ENCODE measurements at regions not wholly inside any gene's neighbourhood (a gene's known extent, or its start where the extent isn't known, plus 50 kb on each side); places are given as distances from the start of the nearest gene placed in this dataset.

DNA sequence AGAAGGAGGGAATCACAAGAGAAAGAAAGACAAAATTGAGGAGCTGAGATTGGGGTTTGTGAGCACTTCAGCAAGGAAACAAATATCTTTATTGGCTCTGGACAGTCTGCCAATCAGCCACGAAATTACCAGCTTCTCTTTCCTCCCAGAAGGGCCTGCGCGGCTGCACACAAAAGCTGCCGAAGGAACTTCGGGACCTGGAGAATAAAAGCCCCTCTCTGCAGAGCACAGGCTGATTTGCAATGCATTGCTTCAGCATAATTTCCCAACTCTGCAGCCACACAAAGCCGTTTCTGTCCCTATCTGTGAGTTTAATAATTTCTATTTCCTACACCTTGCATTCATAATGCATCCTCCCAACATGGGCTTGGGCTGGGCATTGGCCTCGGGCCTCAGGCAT is 522.6 kb downstream of the BUD13 start:
- DNase-seq (ENCODE audit: extremely low read depth, insufficient read length): no peak
- TF ChIP-seq, protein P1, sequence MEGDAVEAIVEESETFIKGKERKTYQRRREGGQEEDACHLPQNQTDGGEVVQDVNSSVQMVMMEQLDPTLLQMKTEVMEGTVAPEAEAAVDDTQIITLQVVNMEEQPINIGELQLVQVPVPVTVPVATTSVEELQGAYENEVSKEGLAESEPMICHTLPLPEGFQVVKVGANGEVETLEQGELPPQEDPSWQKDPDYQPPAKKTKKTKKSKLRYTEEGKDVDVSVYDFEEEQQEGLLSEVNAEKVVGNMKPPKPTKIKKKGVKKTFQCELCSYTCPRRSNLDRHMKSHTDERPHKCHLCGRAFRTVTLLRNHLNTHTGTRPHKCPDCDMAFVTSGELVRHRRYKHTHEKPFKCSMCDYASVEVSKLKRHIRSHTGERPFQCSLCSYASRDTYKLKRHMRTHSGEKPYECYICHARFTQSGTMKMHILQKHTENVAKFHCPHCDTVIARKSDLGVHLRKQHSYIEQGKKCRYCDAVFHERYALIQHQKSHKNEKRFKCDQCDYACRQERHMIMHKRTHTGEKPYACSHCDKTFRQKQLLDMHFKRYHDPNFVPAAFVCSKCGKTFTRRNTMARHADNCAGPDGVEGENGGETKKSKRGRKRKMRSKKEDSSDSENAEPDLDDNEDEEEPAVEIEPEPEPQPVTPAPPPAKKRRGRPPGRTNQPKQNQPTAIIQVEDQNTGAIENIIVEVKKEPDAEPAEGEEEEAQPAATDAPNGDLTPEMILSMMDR (IDR thresholded peaks at IDR 0.05; ENCODE audit: insufficient read depth, low read length, poor library complexity, severe bottlenecking): no peak
- H3K36me3 ChIP-seq (ENCODE audit: control insufficient read depth, insufficient read depth, low read length): no peaks in the 10 kb centered on the region
- peaks cover 5% of the 10 kb centered on the region for H3K27me3 ChIP-seq (replicated peaks; ENCODE audit: control insufficient read depth, insufficient read depth, low read length)
- no peak overlapping the region for H3K4me3 ChIP-seq (replicated peaks; ENCODE audit: low read depth, low read length)

DNA sequence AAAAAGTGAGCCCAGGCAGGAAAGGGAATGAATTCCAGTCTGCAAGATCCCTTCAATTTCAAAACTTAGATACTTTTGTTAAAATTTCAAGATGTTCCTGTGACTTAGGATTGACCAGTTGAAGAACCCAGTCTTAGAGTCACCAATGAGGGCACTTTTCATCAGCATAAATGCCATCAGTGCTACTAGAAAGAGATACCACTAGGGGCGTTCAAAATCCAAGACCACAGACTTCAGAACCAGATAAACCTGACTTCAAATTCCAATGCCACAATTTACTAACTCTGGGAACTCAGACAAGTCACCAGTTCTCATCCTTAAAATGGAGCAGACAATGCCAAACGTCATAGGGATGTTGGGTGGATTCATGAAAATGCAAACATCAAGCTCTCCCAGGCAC is 523.2 kb downstream of the BUD13 start:
- H3K36me3 ChIP-seq (ENCODE audit: control insufficient read depth, insufficient read depth, low read length): no peaks in the 10 kb centered on the region
- TF ChIP-seq, protein P1 (IDR thresholded peaks at IDR 0.05; ENCODE audit: insufficient read depth, low read length, poor library complexity, severe bottlenecking): peak; percentile 12
- no peak overlapping the region for H3K4me3 ChIP-seq (replicated peaks; ENCODE audit: low read depth, low read length)
- no peak for DNase-seq (ENCODE audit: extremely low read depth, insufficient read length)
- peaks cover 3% of the 10 kb centered on the region for H3K27me3 ChIP-seq (replicated peaks; ENCODE audit: control insufficient read depth, insufficient read depth, low read length)

DNA sequence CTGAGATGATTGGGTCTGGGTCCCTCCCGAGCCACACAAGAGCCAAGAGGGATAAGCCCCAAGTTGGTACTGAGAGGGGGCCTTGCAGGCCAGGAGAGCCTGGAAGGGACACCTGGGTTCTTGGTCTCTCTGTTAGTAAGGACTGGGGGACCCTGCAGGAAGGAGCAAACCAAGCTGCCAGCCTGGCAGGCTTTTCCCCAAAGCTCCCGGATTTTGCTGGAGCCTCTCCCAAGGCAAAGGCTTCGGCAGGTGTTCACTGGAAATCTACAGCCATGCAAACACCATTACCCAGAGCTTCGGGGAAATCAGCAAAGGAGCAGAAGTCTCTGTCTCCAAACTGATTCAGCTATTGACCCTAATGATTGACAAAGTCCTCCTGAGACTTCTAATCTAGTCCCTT is 527.9 kb downstream of the BUD13 start:
- no peaks in the 10 kb centered on the region for H3K36me3 ChIP-seq (ENCODE audit: control insufficient read depth, insufficient read depth, low read length)
- H3K4me3 ChIP-seq (replicated peaks; ENCODE audit: low read depth, low read length): no peak overlapping the region
- peaks cover 3% of the 10 kb centered on the region for H3K27me3 ChIP-seq (replicated peaks; ENCODE audit: control insufficient read depth, insufficient read depth, low read length)
- no peak for DNase-seq (ENCODE audit: extremely low read depth, insufficient read length)
- TF ChIP-seq, protein P1 (IDR thresholded peaks at IDR 0.05; ENCODE audit: insufficient read depth, low read length, poor library complexity, severe bottlenecking): no peak

DNA sequence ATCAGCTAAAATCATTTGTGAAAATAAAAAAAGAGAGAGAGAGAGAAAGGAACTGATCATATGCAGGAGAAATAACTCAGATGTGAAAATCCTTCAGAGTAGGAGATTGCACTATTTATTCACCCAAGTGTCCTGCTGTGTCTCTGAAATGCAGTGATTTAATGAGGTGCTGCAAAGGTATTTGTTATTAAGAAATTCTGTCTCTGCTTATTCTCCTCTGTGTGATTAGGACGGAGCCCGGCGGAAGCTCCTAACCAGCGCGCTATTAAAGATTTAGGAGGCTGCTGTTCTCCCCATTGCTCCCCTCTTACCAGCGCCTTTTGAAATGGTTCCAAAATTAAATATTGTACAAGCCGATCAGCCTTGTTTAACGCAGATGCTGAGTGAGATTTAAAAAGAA is 528.3 kb downstream of the BUD13 start:
- H3K36me3 ChIP-seq (ENCODE audit: control insufficient read depth, insufficient read depth, low read length): no peaks in the 10 kb centered on the region
- peaks cover 3% of the 10 kb centered on the region for H3K27me3 ChIP-seq (replicated peaks; ENCODE audit: control insufficient read depth, insufficient read depth, low read length)
- no peak for DNase-seq (ENCODE audit: extremely low read depth, insufficient read length)
- TF ChIP-seq, protein P1 (IDR thresholded peaks at IDR 0.05; ENCODE audit: insufficient read depth, low read length, poor library complexity, severe bottlenecking): no peak
- H3K4me3 ChIP-seq (replicated peaks; ENCODE audit: low read depth, low read length): no peak overlapping the region

DNA sequence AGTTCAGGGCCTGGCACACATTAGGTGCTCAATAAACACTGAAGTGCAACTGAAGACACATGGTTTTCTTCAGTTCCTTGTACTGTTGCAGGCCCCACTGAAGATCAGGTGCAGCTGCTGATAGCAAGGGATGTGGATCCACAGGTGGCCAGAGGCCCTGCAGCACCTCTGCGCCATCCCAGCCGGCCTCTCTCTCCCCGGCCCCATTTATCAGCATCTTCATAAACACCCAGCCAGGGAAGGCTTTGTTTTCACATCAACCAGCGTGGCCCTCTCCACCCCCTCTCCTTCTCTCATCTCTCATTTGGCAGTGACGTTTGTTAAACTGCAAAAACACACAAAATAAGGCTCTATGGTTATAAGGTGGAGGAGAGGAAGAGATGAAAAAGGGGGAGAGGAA is 528.8 kb downstream of the BUD13 start:
- no peaks in the 10 kb centered on the region for H3K36me3 ChIP-seq (ENCODE audit: control insufficient read depth, insufficient read depth, low read length)
- TF ChIP-seq, protein P1 (IDR thresholded peaks at IDR 0.05; ENCODE audit: insufficient read depth, low read length, poor library complexity, severe bottlenecking): no peak
- no peak for DNase-seq (ENCODE audit: extremely low read depth, insufficient read length)
- no peak overlapping the region for H3K4me3 ChIP-seq (replicated peaks; ENCODE audit: low read depth, low read length)
- peaks cover 3% of the 10 kb centered on the region for H3K27me3 ChIP-seq (replicated peaks; ENCODE audit: control insufficient read depth, insufficient read depth, low read length)

DNA sequence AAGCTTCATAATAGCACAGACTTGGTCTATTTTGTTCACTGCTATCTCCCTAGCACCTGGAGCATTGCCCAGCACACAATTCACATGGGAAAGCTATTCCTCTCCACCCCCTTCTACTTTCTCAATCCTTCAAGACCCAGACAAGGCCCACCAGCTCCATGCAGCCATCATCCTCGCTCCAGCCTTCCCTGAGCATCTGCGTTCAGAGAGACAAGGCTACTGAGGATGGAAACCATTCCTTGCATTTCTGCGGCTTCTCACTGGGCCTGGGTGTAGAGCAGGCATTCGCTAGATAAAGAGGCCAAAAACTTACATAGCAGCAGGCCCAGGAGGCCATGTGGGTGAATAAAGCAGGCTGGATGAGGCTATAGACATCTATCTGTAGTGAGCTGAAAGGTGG is 530.8 kb downstream of the BUD13 start:
- no peaks in the 10 kb centered on the region for H3K36me3 ChIP-seq (ENCODE audit: control insufficient read depth, insufficient read depth, low read length)
- TF ChIP-seq, protein P1 (IDR thresholded peaks at IDR 0.05; ENCODE audit: insufficient read depth, low read length, poor library complexity, severe bottlenecking): no peak
- peaks cover 3% of the 10 kb centered on the region for H3K27me3 ChIP-seq (replicated peaks; ENCODE audit: control insufficient read depth, insufficient read depth, low read length)
- no peak for DNase-seq (ENCODE audit: extremely low read depth, insufficient read length)
- no peak overlapping the region for H3K4me3 ChIP-seq (replicated peaks; ENCODE audit: low read depth, low read length)
